BE2C (cell line): ENCODE measurements at regions not wholly inside any gene's neighbourhood (a gene's known extent, or its start where the extent isn't known, plus 50 kb on each side); places are given as distances from the start of the nearest gene placed in this dataset.
"Not testable (repeated sequence)": the region's sequence is repeated elsewhere in the genome, so short reads cannot be mapped to it uniquely, and the experiment has no call there.

Source experiments
- DNase-seq: peaks from one replicate; pipeline ENCODE4 v3.0.0-alpha.2; 2020
- H3K27me3 ChIP-seq: fragments of 250-450 bp; sonication (Bioruptor Pico); 2 replicates; pipeline ENCODE4 v1.5.1; 2020; ENCODE audit warnings: mild to moderate bottlenecking
- H3K36me3 ChIP-seq: fragments of 250-450 bp; sonication (Bioruptor Pico); 2 replicates; pipeline ENCODE4 v1.5.1; 2020; ENCODE audit warnings: mild to moderate bottlenecking
- H3K4me1 ChIP-seq: fragments of 250-450 bp; sonication (Bioruptor Pico); 2 replicates; pipeline ENCODE4 v1.5.1; 2020
- H3K4me3 ChIP-seq: 2 replicates; pipeline ENCODE4 v1.5.1; 2011; ENCODE audit warnings: low read depth, low read length
- H3K9me3 ChIP-seq: fragments of 250-450 bp; sonication (Bioruptor Pico); 2 replicates; pipeline ENCODE4 v1.5.1; 2020
- CTCF ChIP-seq: IDR thresholded peaks from 2 replicates; pipeline ENCODE4 v1.5.1; 2012; ENCODE audit warnings: mild to moderate bottlenecking, low read depth, low read length

GRCh38 chr1:79186260-79186659 lies 179.7 kb upstream of the ADGRL4 start:
- no peak for TF ChIP-seq CTCF
- H3K4me1 ChIP-seq, result no peaks in the 10 kb centered on the region
- no peaks in the 10 kb centered on the region for H3K27me3 ChIP-seq
- DNase-seq, result no peak
- no peak overlapping the region for H3K4me3 ChIP-seq
- no peaks in the 10 kb centered on the region for H3K36me3 ChIP-seq
- no peaks in the 10 kb centered on the region for H3K9me3 ChIP-seq

- Histone ChIP-seq H3K27me3 (no peaks in the 10 kb centered on the region), H3K4me3 (no peak overlapping the region), H3K4me1 (no peaks in the 10 kb centered on the region), H3K36me3 (no peaks in the 10 kb centered on the region), H3K9me3 (no peaks in the 10 kb centered on the region)
- no peak for DNase-seq
- no peak for TF ChIP-seq CTCF
These were observed 171.3 kb upstream of the ADGRL4 start for GRCh38 chr1:79177844-79178243.

GRCh38 chr1:79161077-79161476 lies 154.5 kb upstream of the ADGRL4 start:
- DNase-seq, result no peak
- Histone ChIP-seq H3K27me3 (no peaks in the 10 kb centered on the region), H3K9me3 (no peaks in the 10 kb centered on the region), H3K36me3 (no peaks in the 10 kb centered on the region), H3K4me1 (no peaks in the 10 kb centered on the region), H3K4me3 (no peak overlapping the region)
- TF ChIP-seq CTCF, result no peak

- H3K27me3 ChIP-seq, result no peaks in the 10 kb centered on the region
- H3K4me1 ChIP-seq, result no peaks in the 10 kb centered on the region
- DNase-seq, result no peak
- no peak overlapping the region for H3K4me3 ChIP-seq
- TF ChIP-seq CTCF, result no peak
- no peaks in the 10 kb centered on the region for H3K9me3 ChIP-seq
- no peaks in the 10 kb centered on the region for H3K36me3 ChIP-seq
These were observed 149.5 kb upstream of the ADGRL4 start for GRCh38 chr1:79155991-79156390.

GRCh38 chr1:79151006-79151796 lies 144.7 kb upstream of the ADGRL4 start:
- DNase-seq, result no peak
- no peak overlapping the region for H3K4me3 ChIP-seq
- no peak for TF ChIP-seq CTCF
- no peaks in the 10 kb centered on the region for H3K36me3 ChIP-seq
- H3K27me3 ChIP-seq, result no peaks in the 10 kb centered on the region
- H3K9me3 ChIP-seq, result no peaks in the 10 kb centered on the region
- no peaks in the 10 kb centered on the region for H3K4me1 ChIP-seq

DNA sequence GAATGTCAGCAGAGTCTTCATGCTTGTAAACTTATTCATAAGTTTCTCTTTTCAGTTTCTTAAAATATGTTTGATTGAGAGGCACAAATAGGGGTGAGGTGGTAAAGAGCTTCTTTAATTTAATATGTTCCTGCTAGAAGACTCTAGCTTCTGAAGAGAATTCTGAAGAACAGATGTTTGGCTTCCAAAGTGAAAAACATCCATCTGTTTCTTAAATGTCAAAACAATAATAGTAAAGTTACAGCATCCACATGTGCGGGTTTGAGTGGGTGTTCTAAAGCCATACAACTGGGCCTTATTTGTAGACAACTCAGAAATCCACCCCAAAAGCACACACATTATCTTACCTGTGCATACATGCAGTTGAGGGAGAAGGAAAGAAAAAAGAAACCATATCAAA lies 144.0 kb upstream of the ADGRL4 start:
- Histone ChIP-seq H3K36me3 (no peaks in the 10 kb centered on the region), H3K4me3 (no peak overlapping the region), H3K4me1 (no peaks in the 10 kb centered on the region), H3K27me3 (no peaks in the 10 kb centered on the region), H3K9me3 (no peaks in the 10 kb centered on the region)
- no peak for TF ChIP-seq CTCF
- DNase-seq, result no peak

GRCh38 chr1:79138227-79138626 lies 131.7 kb upstream of the ADGRL4 start:
- DNase-seq, H3K36me3 ChIP-seq, H3K9me3 ChIP-seq, H3K4me3 ChIP-seq, H3K4me1 ChIP-seq, H3K27me3 ChIP-seq: not testable (repeated sequence)
